Transverse colon (tissue), 4 donors: ENCODE measurements at regions not wholly inside any gene's neighbourhood (a gene's known extent, or its start where the extent isn't known, plus 50 kb on each side); places are given as distances from the start of the nearest gene placed in this dataset.

Experiments
- DNase-seq: peaks from one replicate; pipeline ENCODE4 v3.0.0-alpha.2; 2019
- H3K27ac ChIP-seq, 4 donors: fragments of 200-600 bp; sonication (generic); 2 replicates each; pipeline ENCODE4 v1.5.1; 2016 to 2018; ENCODE audit warnings: inconsistent platforms in 4 of 4
- H3K27me3 ChIP-seq: fragments of 200-600 bp; sonication (generic); 2 replicates; pipeline ENCODE4 v1.5.1; 2017; ENCODE audit warnings: inconsistent platforms
- H3K36me3 ChIP-seq, 4 donors: fragments of 200-600 bp; sonication (generic); 2 replicates each; pipeline ENCODE4 v1.5.1; 2017 to 2019; ENCODE audit warnings: inconsistent platforms in 4 of 4
- H3K4me1 ChIP-seq, 4 donors: fragments of 200-600 bp; sonication (generic); 2 replicates each; pipeline ENCODE4 v1.5.1; 2017 to 2020; ENCODE audit warnings: inconsistent platforms in 4 of 4
- H3K4me3 ChIP-seq, 4 donors: fragments of 200-600 bp; sonication (generic); 1 replicate in 1 of 4; 2 replicates in 3 of 4; pipeline versions ENCODE4 v1.5.1 to v1.6.1; 2017 to 2019; ENCODE audit warnings: inconsistent platforms in 4 of 4
- H3K9me3 ChIP-seq, 2 donors: fragments of 200-600 bp; sonication (generic); 2 replicates each; pipeline ENCODE4 v1.5.1; 2017 to 2019; ENCODE audit warnings: inconsistent platforms in 2 of 2
- EP300 ChIP-seq: sonication (generic); formaldehyde crosslinking; IDR thresholded peaks from one replicate; pipeline ENCODE4 v1.6.1; 2017; ENCODE audit warnings: antibody characterized with exemption, low read depth
- POLR2A ChIP-seq: fragments of 450-650 bp; IDR thresholded peaks from one replicate; pipeline ENCODE4 v1.6.1; 2016; ENCODE audit warnings: antibody characterized with exemption, mild to moderate bottlenecking, moderate library complexity
- POLR2AphosphoS5 ChIP-seq, 3 donors: sonication (generic); formaldehyde crosslinking; IDR thresholded peaks; one replicate each; pipeline ENCODE4 v1.6.1; 2016; ENCODE audit warnings: antibody characterized with exemption in 3 of 3
- WGBS, 2 donors: methylation state at CpG; one replicate each; pipeline ENCODE4 v1.1.5; 2018; ENCODE audit warnings: low coverage in 1 of 2; 5-methylcytosine and 5-hydroxymethylcytosine counted together
- in situ Hi-C, 4 donors: fragments of 200-750 bp; cut with MboI; loops; one replicate each; pipeline versions ENCODE4 v1.15.0 to v1.15.1; 2017; ENCODE audit warnings: low sequenced_read_pairs in 3 of 4, low pct_ligation_motif_present in 1 of 4, low pct_unique_long_range_greater_than_20kb in 1 of 4
- intact Hi-C: fragments of 100-400 bp; cut with DNase I; formaldehyde crosslinking; loops from one replicate; pipeline ENCODE4 v1.15.1; 2023; ENCODE audit warnings: low total_unique reads
- small RNA-seq, 4 donors: library from RNA; depleted of rRNA; stranded (forward); fragments of <200 nt; gene quantifications; one replicate each; pipeline ENCODE3, GENCODE V24; 2016
- TF ChIP-seq, protein P1 (sequence below), 5 experiments: fragments of 200-600 bp in 3 of 5; fragments of 450-650 bp in 2 of 5; sonication (generic) in 3 of 5; IDR thresholded peaks; 1 replicate in 2 of 5; 2 replicates in 3 of 5; pipeline ENCODE4 v1.5.1; 2016 to 2017; ENCODE audit warnings: antibody characterized with exemption in 5 of 5, inconsistent platforms in 3 of 5, mild to moderate bottlenecking in 2 of 5, moderate library complexity in 1 of 5

DNA sequence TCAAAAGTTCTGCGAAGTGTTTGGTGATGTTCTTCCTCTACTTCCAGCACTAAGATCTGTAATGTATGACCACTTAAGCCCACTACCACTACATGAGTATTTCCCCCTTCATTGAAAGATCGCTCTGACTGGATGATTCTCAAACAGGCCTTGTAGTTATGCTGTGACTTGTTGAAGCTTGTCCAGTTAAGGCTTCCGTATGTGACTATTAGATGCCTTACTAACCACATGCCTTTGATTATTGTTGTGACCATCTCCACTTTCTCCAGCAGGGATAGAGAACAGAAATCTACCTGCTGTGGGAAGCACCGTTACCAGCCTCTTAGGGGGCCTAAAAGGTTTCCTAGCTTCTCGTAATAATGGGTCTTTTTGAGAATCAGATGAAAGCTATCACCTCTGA lies 81.1 kb downstream of the NOC3L start:
- intact Hi-C loops (no loop called here), in situ Hi-C loops (no loop called here)
- Histone ChIP-seq H3K27ac (no peak overlapping the region), H3K36me3 (no peaks in the 10 kb centered on the region), H3K9me3 (no peaks in the 10 kb centered on the region), H3K27me3 (no peaks in the 10 kb centered on the region), H3K4me1 (peaks cover 0 to 6% (median 2%) of the 10 kb centered on the region in 4 donors), H3K4me3 (no peak overlapping the region)
- no peak for DNase-seq
- TF ChIP-seq POLR2AphosphoS5 (IDR thresholded peaks at IDR 0.05): no peak
- TF ChIP-seq, protein P1, sequence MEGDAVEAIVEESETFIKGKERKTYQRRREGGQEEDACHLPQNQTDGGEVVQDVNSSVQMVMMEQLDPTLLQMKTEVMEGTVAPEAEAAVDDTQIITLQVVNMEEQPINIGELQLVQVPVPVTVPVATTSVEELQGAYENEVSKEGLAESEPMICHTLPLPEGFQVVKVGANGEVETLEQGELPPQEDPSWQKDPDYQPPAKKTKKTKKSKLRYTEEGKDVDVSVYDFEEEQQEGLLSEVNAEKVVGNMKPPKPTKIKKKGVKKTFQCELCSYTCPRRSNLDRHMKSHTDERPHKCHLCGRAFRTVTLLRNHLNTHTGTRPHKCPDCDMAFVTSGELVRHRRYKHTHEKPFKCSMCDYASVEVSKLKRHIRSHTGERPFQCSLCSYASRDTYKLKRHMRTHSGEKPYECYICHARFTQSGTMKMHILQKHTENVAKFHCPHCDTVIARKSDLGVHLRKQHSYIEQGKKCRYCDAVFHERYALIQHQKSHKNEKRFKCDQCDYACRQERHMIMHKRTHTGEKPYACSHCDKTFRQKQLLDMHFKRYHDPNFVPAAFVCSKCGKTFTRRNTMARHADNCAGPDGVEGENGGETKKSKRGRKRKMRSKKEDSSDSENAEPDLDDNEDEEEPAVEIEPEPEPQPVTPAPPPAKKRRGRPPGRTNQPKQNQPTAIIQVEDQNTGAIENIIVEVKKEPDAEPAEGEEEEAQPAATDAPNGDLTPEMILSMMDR (IDR thresholded peaks at IDR 0.05): no peak
- TF ChIP-seq POLR2A: no peak
- TF ChIP-seq EP300: no peak
- 90 to 92% methylated on average over 2 to 5 of the region's 5 CpGs for WGBS, 2 donors

DNA sequence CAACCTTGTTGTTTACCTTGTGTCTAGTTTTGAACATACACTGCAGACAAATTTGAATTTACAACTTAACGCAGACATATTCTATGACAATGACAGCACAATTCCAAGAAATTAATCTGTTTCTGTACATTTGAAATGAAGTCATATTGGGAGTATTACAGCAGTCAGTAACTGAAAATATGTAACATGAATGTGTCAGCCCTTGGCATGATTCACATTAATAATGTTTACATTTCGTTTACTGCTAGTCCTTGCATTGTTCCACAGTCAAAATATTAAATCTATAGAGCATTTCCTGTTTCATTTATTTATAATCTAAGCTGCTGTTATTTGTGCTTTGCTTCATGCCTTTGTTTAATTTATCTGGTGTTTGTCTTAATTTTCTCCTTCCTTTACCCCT lies 80.4 kb downstream of the NOC3L start:
- H3K4me1 ChIP-seq: peaks cover 0 to 6% (median 2%) of the 10 kb centered on the region in 4 donors
- in situ Hi-C loops: no loop called here

More for the DNA sequence above, 80.4 kb downstream of the NOC3L start:
- DNase-seq: no peak
- intact Hi-C loops: no loop called here
- Histone ChIP-seq H3K4me3 (no peak overlapping the region), H3K27me3 (no peaks in the 10 kb centered on the region), H3K36me3 (no peaks in the 10 kb centered on the region), H3K9me3 (no peaks in the 10 kb centered on the region), H3K27ac (no peak overlapping the region)
- 75 to 78% methylated on average over 2 of the region's 2 CpGs for WGBS, 2 donors
- TF ChIP-seq POLR2A (no peak), POLR2AphosphoS5 (IDR thresholded peaks at IDR 0.05) (no peak), EP300 (no peak)
- TF ChIP-seq, protein P1 (IDR thresholded peaks at IDR 0.05): no peak

Small RNA genes in the stretch of these regions (small RNA-seq; reads per million reads assigned to genes)
- gene RNU6-657P: 0 reads per million in 4 donors
